HL-60 (cell line): ENCODE measurements at regions not wholly inside any gene's neighbourhood (a gene's known extent, or its start where the extent isn't known, plus 50 kb on each side); places are given as distances from the start of the nearest gene placed in this dataset.
"Not testable (repeated sequence)": the region's sequence is repeated elsewhere in the genome, so short reads cannot be mapped to it uniquely, and the experiment has no call there.

Experiments
- DNase-seq, 2 experiments: peaks; one replicate each; pipeline ENCODE4 v3.0.0-alpha.2; 2010 to 2020; ENCODE audit warnings: low read depth in 1 of 2, low spot score in 1 of 2
- H3K27ac ChIP-seq: fragments of 250-450 bp; sonication (Bioruptor Pico); replicated peaks from 2 replicates; pipeline ENCODE4 v1.5.1; 2020; ENCODE audit warnings: mild to moderate bottlenecking, moderate library complexity
- H3K27me3 ChIP-seq: fragments of 250-450 bp; sonication (Bioruptor Pico); 2 replicates; pipeline ENCODE4 v1.5.1; 2021; ENCODE audit warnings: mild to moderate bottlenecking, moderate library complexity; ENCODE audit not compliant: insufficient read depth, poor library complexity, severe bottlenecking
- H3K4me3 ChIP-seq: replicated peaks from 2 replicates; pipeline ENCODE4 v1.5.1; 2011; ENCODE audit warnings: mild to moderate bottlenecking, control low read depth, low read length; ENCODE audit not compliant: insufficient read depth
- CTCF ChIP-seq: IDR thresholded peaks from one replicate; pipeline ENCODE4 v1.5.1; 2011; ENCODE audit warnings: low read length, control low read depth, inconsistent platforms; ENCODE audit not compliant: insufficient read depth
- GABPA ChIP-seq: IDR thresholded peaks from 2 replicates; pipeline ENCODE4 v1.6.1; 2012; ENCODE audit warnings: low read depth
- POLR2AphosphoS5 ChIP-seq: IDR thresholded peaks from 2 replicates; pipeline ENCODE4 v1.6.1; 2012; ENCODE audit warnings: low read depth
- SPI1 ChIP-seq: IDR thresholded peaks from 2 replicates; pipeline ENCODE4 v1.6.1; 2012; ENCODE audit warnings: low read depth, mild to moderate bottlenecking, borderline replicate concordance
- TF ChIP-seq, protein P1 (sequence below): IDR thresholded peaks from 2 replicates; pipeline ENCODE4 v1.6.1; 2012; ENCODE audit warnings: low read depth; ENCODE audit not compliant: insufficient replicate concordance

- no peak for TF ChIP-seq SPI1
- TF ChIP-seq, protein P1, sequence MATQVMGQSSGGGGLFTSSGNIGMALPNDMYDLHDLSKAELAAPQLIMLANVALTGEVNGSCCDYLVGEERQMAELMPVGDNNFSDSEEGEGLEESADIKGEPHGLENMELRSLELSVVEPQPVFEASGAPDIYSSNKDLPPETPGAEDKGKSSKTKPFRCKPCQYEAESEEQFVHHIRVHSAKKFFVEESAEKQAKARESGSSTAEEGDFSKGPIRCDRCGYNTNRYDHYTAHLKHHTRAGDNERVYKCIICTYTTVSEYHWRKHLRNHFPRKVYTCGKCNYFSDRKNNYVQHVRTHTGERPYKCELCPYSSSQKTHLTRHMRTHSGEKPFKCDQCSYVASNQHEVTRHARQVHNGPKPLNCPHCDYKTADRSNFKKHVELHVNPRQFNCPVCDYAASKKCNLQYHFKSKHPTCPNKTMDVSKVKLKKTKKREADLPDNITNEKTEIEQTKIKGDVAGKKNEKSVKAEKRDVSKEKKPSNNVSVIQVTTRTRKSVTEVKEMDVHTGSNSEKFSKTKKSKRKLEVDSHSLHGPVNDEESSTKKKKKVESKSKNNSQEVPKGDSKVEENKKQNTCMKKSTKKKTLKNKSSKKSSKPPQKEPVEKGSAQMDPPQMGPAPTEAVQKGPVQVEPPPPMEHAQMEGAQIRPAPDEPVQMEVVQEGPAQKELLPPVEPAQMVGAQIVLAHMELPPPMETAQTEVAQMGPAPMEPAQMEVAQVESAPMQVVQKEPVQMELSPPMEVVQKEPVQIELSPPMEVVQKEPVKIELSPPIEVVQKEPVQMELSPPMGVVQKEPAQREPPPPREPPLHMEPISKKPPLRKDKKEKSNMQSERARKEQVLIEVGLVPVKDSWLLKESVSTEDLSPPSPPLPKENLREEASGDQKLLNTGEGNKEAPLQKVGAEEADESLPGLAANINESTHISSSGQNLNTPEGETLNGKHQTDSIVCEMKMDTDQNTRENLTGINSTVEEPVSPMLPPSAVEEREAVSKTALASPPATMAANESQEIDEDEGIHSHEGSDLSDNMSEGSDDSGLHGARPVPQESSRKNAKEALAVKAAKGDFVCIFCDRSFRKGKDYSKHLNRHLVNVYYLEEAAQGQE = no peak
- no peak for TF ChIP-seq CTCF
- TF ChIP-seq POLR2AphosphoS5 = no peak
- TF ChIP-seq GABPA = no peak
- Histone ChIP-seq H3K4me3 (no peak overlapping the region), H3K27ac (no peak overlapping the region), H3K27me3 (no peaks in the 10 kb centered on the region)
- no peak for DNase-seq
These were observed 316.6 kb upstream of the MAGI2 start for GRCh38 chr7:79770063-79770462.

DNA sequence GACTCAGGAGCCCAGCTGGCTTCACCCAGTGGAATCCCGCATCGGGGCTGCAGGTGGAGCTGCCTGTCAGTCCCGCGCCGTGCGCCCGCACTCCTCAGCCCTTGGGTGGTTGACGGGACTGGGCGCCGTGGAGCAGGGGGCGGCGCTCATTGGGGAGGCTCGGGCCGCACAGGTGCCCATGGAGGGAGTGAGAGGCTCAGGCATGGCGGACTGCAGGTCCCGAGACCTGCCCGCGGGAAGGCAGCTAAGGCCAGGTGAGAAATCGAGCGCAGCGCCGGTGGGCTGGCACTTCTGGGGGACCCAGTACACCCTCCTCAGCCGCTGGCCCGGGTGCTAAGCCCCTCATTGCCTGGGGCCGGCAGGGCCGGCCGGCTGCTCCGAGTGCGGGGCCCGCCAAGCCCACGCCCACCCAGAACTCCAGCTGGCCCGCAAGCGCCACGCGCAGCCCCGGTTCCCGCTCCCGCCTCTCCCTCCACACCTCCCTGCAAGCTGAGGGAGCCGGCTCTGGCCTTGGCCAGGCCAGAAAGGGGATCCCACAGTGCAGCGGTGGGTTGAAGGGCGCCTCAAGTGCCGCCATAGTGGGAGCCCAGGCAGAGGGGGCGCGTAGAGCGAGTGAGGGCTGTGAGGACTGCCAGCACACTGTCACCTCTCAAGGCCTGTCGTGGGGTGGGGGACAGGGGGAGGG, 314.6 kb upstream of the MAGI2 start:
- H3K4me3 ChIP-seq, DNase-seq, H3K27me3 ChIP-seq, H3K27ac ChIP-seq: not testable (repeated sequence)

DNA sequence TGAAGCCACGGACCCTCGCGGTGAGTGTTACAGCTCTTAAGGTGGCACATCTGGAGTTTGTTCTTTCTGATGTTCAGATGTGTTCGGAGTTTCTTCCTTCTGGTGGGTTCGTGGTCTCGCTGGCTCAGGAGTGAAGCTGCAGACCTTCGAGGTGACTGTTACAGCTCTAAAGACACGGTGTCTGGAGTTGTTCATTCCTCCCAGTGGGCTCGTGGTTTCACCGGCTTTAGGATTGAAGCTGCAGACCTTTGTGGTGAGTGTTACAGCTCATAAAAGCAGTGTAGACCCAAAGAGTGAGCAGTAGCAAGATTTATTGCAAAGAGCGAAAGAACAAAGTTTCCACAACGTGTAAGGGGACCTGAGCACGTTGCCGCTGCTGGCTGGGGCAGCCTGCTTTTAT, 313.7 kb upstream of the MAGI2 start:
- not testable (repeated sequence) for H3K27ac ChIP-seq, DNase-seq, H3K4me3 ChIP-seq, H3K27me3 ChIP-seq

- TF ChIP-seq CTCF (no peak), GABPA (no peak), SPI1 (no peak), POLR2AphosphoS5 (no peak)
- TF ChIP-seq, protein P1 = no peak
- H3K27me3 ChIP-seq = no peaks in the 10 kb centered on the region
- no peak for DNase-seq
- no peak overlapping the region for H3K27ac ChIP-seq
- H3K4me3 ChIP-seq = no peak overlapping the region
These were observed 308.5 kb upstream of the MAGI2 start for GRCh38 chr7:79761876-79762429.

DNA sequence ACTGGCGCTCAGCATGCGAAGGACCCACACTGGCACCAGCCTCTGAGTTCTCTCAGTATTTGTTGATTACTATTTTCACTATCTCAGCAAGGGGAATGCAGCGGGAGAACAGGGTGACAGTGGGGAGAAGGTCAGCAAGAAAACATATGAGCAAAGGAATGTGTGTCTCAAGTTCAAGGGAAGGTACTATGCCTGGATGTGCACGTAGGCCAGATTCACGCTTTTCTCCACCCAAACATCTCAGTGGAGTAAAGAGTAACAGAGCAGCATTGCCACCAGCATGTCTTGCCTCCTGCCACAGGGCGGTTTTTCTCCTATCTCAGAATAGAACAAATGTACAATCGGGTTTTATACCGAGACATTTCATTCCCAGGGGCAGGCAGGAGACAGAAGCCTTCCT, 297.5 kb upstream of the MAGI2 start:
- DNase-seq, H3K27me3 ChIP-seq, H3K4me3 ChIP-seq, H3K27ac ChIP-seq: not testable (repeated sequence)
